KMS-11 (cell line): ENCODE measurements at regions not wholly inside any gene's neighbourhood (a gene's known extent, or its start where the extent isn't known, plus 50 kb on each side); places are given as distances from the start of the nearest gene placed in this dataset.

Experiments used
- H2AFZ ChIP-seq: fragments of 200-600 bp; sonication (generic); 2 replicates; pipeline ENCODE4 v1.6.1; 2016; ENCODE audit warnings: antibody characterized with exemption, mixed run types, low read depth
- H3K27ac ChIP-seq: fragments of 200-600 bp; sonication (generic); 2 replicates; pipeline ENCODE4 v1.6.1; 2016; ENCODE audit warnings: mild to moderate bottlenecking, mixed run types
- H3K27me3 ChIP-seq: fragments of 200-600 bp; sonication (generic); 2 replicates; pipeline ENCODE4 v1.6.1; 2017; ENCODE audit warnings: mild to moderate bottlenecking, low read depth, mixed run types, moderate library complexity; ENCODE audit not compliant: insufficient read depth
- H3K36me3 ChIP-seq: fragments of 200-600 bp; sonication (generic); 2 replicates; pipeline ENCODE4 v1.6.1; 2017; ENCODE audit warnings: mild to moderate bottlenecking, mixed run types; ENCODE audit not compliant: insufficient read depth
- H3K4me1 ChIP-seq: fragments of 200-600 bp; sonication (generic); 2 replicates; pipeline ENCODE4 v1.6.1; 2016; ENCODE audit warnings: mild to moderate bottlenecking, low read depth, mixed run types; ENCODE audit not compliant: poor library complexity, severe bottlenecking
- H3K4me2 ChIP-seq: fragments of 200-600 bp; sonication (generic); 2 replicates; pipeline ENCODE4 v1.7.0; 2016; ENCODE audit warnings: mild to moderate bottlenecking, mixed run types
- H3K4me3 ChIP-seq: fragments of 200-600 bp; sonication (generic); IDR thresholded peaks from 2 replicates; pipeline ENCODE4 v1.6.1; 2017; ENCODE audit warnings: low read depth, low read length, mixed read lengths; ENCODE audit not compliant: insufficient read depth
- H3K79me2 ChIP-seq: fragments of 200-600 bp; sonication (generic); 2 replicates; pipeline ENCODE4 v1.6.1; 2016; ENCODE audit warnings: low read depth, mixed run types; ENCODE audit not compliant: insufficient read depth
- H3K9ac ChIP-seq: fragments of 200-600 bp; sonication (generic); 2 replicates; pipeline ENCODE4 v1.6.1; 2016; ENCODE audit warnings: mild to moderate bottlenecking, mixed run types
- H4K20me1 ChIP-seq: fragments of 200-600 bp; sonication (generic); 2 replicates; pipeline ENCODE4 v1.6.1; 2016; ENCODE audit warnings: mild to moderate bottlenecking, mixed run types; ENCODE audit not compliant: insufficient read depth
- CTCF ChIP-seq: fragments of 200-600 bp; sonication (generic); conservative IDR thresholded peaks from 2 replicates; pipeline ENCODE4 v1.6.1; 2017; ENCODE audit warnings: low read depth, mild to moderate bottlenecking, antibody characterized with exemption, low read length, moderate library complexity, mixed read lengths

GRCh38 chr4:138099385-138099784 lies 142.8 kb downstream of the SLC7A11 start:
- H3K36me3 ChIP-seq, result no peaks in the 10 kb centered on the region
- H3K4me3 ChIP-seq, result no peak overlapping the region
- no peak overlapping the region for H3K27ac ChIP-seq
- no peaks in the 10 kb centered on the region for H4K20me1 ChIP-seq
- H2AFZ ChIP-seq, result no peak overlapping the region
- no peaks in the 10 kb centered on the region for H3K79me2 ChIP-seq
- no peak overlapping the region for H3K4me2 ChIP-seq
- H3K4me1 ChIP-seq, result no peaks in the 10 kb centered on the region
- TF ChIP-seq CTCF, result no peak
- no peaks in the 10 kb centered on the region for H3K27me3 ChIP-seq
- H3K9ac ChIP-seq, result no peak overlapping the region

GRCh38 chr4:138097912-138098600 lies 144.1 kb downstream of the SLC7A11 start:
- Histone ChIP-seq H3K79me2 (no peaks in the 10 kb centered on the region), H3K27ac (no peak overlapping the region), H3K27me3 (no peaks in the 10 kb centered on the region), H3K4me1 (no peaks in the 10 kb centered on the region), H3K36me3 (no peaks in the 10 kb centered on the region), H3K4me3 (no peak overlapping the region), H3K4me2 (no peak overlapping the region), H4K20me1 (no peaks in the 10 kb centered on the region), H3K9ac (no peak overlapping the region), H2AFZ (no peak overlapping the region)
- no peak for TF ChIP-seq CTCF

GRCh38 chr4:138096384-138097062 lies 145.6 kb downstream of the SLC7A11 start:
- no peak overlapping the region for H3K4me2 ChIP-seq
- TF ChIP-seq CTCF, result no peak
- no peaks in the 10 kb centered on the region for H3K4me1 ChIP-seq
- no peak overlapping the region for H2AFZ ChIP-seq
- no peaks in the 10 kb centered on the region for H3K36me3 ChIP-seq
- no peak overlapping the region for H3K9ac ChIP-seq
- H3K27ac ChIP-seq, result no peak overlapping the region
- H3K27me3 ChIP-seq, result no peaks in the 10 kb centered on the region
- H4K20me1 ChIP-seq, result no peaks in the 10 kb centered on the region
- H3K79me2 ChIP-seq, result no peaks in the 10 kb centered on the region
- no peak overlapping the region for H3K4me3 ChIP-seq

DNA sequence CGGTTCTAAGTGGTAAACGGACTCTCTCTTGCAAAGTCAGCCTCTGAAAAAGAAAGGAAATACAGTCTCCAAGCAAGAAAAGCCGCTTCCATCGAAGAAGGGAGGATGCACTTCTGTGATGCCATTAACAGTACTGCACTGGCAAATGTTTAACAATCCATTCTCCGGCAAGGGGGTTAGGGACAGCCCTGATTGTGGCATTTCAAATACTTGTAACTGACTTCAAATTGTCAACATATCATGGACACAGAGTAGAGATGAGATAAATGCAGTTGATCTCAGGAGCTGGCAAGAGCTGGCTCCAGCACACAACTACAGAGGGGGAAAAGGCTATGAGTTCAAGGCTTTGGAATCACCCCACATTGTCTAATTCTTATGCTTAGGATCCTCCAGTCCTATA lies 146.8 kb downstream of the SLC7A11 start:
- no peak overlapping the region for H3K27ac ChIP-seq
- no peak overlapping the region for H3K9ac ChIP-seq
- H3K4me3 ChIP-seq, result no peak overlapping the region
- no peaks in the 10 kb centered on the region for H3K27me3 ChIP-seq
- H3K36me3 ChIP-seq, result no peaks in the 10 kb centered on the region
- H3K79me2 ChIP-seq, result no peaks in the 10 kb centered on the region
- no peaks in the 10 kb centered on the region for H4K20me1 ChIP-seq
- H2AFZ ChIP-seq, result no peak overlapping the region
- H3K4me1 ChIP-seq, result no peaks in the 10 kb centered on the region
- no peak overlapping the region for H3K4me2 ChIP-seq
- no peak for TF ChIP-seq CTCF
